ENCODE measurements at regions not wholly inside any gene's neighbourhood (a gene's known extent, or its start where the extent isn't known, plus 50 kb on each side); places are given as distances from the start of the nearest gene placed in this dataset.

GRCh38 chr11:91972665-91973266 is 251.9 kb upstream of the FAT3 start:
- no peak for TF ChIP-seq CTCF (IDR thresholded peaks at IDR 0.05)
- no peak for TF ChIP-seq POLR2A (IDR thresholded peaks at IDR 0.05)
